ENCODE measurements at regions not wholly inside any gene's neighbourhood (a gene's known extent, or its start where the extent isn't known, plus 50 kb on each side); places are given as distances from the start of the nearest gene placed in this dataset.

DNA sequence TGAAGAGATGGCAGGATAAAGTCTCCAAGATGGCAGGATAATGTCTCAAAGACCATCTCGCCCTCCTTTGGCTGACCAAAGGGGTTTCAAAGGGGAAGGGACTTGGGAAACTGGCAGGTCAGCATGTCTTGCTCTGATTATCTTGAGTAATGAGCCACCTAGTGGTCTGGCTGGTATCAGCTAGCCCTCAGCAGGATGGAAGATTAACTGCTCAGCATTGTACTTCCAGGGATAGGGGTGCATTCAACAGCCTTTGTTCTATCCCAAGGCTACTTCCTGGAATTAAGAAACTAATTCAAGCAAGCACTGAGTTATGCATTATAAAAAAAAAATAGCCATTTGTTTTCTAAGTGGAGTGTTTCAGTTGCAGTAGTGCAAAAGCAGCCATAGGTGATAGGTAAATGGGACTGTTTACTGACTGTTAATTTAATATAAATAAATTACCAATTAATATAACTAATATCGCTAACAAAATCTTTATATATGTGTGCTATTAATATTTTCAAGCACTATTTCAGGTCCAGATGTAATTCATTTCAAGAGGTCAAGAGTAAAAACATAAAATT is 555.5 kb downstream of the CDH9 start:
- TF ChIP-seq, protein P1, sequence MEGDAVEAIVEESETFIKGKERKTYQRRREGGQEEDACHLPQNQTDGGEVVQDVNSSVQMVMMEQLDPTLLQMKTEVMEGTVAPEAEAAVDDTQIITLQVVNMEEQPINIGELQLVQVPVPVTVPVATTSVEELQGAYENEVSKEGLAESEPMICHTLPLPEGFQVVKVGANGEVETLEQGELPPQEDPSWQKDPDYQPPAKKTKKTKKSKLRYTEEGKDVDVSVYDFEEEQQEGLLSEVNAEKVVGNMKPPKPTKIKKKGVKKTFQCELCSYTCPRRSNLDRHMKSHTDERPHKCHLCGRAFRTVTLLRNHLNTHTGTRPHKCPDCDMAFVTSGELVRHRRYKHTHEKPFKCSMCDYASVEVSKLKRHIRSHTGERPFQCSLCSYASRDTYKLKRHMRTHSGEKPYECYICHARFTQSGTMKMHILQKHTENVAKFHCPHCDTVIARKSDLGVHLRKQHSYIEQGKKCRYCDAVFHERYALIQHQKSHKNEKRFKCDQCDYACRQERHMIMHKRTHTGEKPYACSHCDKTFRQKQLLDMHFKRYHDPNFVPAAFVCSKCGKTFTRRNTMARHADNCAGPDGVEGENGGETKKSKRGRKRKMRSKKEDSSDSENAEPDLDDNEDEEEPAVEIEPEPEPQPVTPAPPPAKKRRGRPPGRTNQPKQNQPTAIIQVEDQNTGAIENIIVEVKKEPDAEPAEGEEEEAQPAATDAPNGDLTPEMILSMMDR (IDR thresholded peaks at IDR 0.05), result peak in 1 of 2 donors; percentile 38
- TF ChIP-seq POLR2AphosphoS5 (IDR thresholded peaks at IDR 0.05) (no peak), POLR2A (IDR thresholded peaks at IDR 0.05) (no peak), EP300 (IDR thresholded peaks at IDR 0.05) (no peak)

Data from suprapubic skin (tissue), 4 donors.